GM18868 (cell line): ENCODE measurements at regions not wholly inside any gene's neighbourhood (a gene's known extent, or its start where the extent isn't known, plus 50 kb on each side); places are given as distances from the start of the nearest gene placed in this dataset.

ENCODE experiments used
- ATAC-seq: cut with Tn5 transposase; IDR thresholded peaks from one replicate; pipeline ENCODE4 v1.9.1; 2021; ENCODE audit warnings: mild to moderate bottlenecking, moderate library complexity; ENCODE audit not compliant: unreplicated experiment

DNA sequence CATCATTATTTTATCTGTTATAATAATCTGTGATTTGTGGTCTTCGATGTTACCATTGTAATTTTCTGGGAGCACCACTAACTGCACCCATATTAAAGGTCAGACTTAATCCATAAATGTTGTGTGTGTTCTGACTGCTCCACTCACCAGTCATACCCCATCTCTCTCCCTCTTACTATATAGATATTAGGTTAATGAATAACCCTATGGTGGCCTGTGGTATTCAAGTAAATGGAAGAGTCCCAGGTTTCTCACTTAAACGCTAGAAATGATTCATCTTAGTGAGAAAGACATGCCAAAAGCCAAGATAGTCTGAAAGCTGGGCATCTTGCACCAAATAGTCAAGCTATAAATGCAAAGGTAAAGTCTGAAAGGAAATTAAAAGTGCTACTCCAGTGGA lies 1358.5 kb downstream of the ROBO2 start:
- ATAC-seq, result no peak

DNA sequence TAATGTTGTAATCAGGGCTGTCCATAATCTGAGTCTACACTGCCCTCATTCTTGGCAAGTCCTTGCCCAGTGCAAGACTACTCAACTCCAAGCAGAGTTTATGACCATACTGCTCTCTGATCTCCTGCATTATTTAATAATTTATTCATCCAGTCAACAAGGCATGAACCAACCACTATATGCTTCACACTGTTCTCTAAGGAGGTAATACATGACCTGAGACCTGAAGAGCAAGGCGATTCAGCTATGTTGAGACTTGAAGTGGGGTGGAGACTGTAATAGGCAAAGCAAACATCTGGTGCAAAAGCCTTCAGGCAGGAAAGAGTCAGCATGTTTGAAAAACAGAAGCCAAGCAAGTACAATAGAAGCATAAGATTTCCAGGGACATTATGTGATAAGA lies 1362.8 kb downstream of the ROBO2 start:
- ATAC-seq, result no peak

DNA sequence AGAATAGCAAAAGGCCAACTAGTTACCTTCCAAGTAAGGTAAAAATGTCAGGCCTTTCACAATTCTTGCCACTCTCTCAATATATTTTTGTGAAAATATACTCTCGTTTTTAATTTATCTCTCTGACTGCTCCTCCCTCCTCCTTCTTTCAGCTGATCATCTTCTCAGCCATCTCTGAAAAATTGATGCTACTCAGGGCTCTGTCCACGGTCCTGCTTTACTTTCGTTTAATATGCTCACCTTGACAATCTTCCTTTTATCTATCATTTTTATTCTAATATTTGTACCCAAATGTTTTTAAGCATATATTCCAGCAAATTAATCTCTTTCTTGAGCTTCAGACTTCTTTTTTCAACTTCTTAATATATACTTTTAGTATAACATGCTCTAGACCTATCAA lies 1362.1 kb downstream of the ROBO1 start:
- ATAC-seq, result no peak

DNA sequence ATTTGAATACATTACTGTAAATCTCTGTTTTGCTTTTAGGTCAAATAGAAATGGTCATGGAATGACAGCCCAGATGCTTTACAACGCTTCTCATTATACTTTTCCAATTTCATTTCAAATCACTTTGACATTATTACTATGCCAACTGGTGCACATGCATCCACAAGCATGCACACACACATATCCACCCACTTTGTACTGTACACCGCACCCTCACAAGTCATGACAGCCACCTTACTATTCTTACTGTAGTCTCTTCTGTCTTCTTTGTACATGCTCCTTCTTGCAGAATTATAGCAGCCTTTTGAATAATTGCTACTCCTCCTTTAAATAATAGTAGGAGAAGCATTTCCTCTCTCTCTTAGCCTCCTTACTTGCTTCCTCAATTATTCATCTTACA lies 1361.4 kb downstream of the ROBO1 start:
- ATAC-seq, result no peak

DNA sequence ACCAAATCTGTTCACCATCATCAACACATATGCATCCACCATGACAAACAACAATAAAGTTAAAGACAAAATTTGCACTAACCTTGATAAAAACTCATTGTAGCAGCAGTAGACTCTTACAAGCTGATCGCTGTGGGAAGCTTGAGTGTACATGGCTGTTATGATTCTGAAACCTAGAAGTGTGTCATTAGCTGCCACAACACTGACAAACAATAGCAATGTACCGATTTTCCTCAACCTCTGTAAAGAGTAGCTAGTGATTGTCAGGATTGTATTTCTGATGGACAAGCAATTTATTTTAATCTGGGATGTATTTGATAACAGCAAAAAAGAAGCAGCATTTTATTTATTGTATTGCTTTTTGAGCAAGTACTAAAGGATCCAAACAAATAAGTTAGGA lies 1357.7 kb downstream of the ROBO1 start:
- ATAC-seq, result no peak

DNA sequence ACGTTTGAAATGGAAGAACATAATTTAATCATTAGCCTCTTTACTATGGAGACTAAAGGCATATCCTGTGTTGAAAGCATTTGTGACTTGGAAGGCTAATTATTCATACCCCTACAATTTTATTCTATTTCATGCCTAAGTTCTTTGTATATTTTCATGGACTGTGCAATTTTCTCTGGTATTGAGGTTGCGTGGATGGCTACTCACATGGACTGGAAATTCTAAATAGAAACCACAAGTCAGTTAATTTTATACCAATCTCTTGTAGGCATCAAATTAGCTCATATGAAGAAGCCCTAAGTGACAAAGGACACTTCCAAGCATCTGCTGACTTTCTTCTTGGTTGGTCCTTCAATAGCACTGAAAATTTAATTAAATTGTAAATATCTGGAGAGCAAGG lies 1353.5 kb downstream of the ROBO1 start:
- ATAC-seq, result no peak

DNA sequence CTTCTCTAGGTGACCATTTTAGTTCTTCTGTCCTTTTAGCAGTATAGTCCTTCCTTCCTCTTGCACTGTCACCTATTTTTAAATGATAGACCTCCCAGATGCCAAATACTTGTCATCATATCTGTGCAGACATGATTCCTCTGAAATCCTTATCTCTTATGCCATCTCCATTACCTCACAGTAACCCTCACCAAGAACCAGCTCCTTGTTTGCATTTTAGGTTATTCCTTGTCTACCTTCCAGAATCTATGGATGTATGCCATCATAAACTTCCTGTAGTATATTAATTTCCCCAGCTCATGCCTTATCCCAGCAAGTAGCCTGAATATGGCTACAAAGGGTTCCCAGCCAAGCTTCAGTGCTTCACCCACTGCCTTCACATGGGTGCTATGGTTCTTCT lies 1347.2 kb downstream of the ROBO1 start:
- no peak for ATAC-seq

DNA sequence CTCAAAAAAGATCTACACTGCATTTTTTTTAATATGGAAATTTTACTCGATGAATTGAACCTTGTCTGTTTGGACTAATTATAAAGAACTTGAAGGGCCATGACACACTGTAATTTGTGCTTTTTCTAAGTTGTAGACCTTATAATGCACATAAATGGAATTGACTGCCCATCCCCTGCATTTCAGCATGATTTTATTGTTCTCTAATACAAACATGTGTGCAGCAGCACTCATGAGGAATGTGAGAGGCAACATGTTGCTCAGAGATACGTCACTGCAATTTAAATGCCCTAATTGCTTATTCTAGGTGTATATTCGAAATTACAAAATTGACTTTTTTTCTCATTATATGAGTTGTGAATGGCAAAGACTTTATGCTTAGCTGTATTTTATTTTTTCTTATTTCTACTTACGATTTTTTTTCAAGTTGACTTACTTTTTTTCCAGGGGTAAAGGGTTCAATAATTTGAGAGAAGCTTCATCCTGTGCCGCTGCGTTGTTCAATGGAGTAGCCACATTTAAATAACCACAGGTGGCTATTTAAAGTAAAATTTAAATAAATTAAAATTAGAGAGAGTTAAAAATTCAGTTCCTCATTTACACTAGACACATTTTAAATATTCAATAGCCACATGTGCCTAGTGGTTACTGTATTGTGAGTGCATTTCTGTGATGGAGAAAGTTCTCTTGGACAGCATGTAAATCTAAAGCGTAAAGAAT lies 1346.4 kb downstream of the ROBO1 start:
- no peak for ATAC-seq

DNA sequence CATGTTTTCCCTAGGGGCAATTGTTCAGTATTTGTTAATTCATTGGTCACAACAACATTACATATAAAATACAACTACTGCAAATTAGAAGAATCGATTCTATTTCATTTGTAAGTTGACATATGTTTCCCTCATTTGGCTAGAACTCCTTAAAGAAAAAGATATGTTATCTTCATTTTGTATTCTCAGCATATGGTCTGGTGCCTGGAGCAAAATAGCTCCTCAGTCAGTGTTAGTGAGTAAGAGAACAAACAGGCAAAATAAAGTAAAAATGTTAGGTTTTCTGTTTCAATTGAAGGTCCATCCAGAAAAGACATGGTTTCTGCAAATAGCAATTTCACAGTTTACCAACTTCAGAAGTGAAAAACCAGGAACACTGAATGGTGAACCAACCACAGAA lies 1343.1 kb downstream of the ROBO1 start:
- ATAC-seq, result no peak

DNA sequence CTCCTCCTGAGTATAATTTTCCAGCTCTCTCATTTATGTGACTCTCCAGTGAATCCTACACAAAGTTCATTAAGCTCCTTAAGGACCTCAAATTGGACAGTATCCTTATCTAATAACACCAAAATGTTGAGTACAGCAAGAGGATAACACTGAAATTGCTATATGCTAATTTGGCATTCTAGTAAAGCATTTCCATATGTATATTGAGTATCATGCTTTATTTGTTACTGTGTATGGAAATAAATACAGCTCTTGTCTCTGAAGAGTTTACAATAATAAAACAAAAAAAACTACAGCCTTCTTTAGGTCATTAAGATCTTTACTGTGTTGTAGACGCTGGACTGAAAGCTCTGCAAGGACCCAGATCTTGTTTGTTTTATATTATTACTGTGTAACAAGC lies 1341.3 kb downstream of the ROBO1 start:
- ATAC-seq, result no peak

DNA sequence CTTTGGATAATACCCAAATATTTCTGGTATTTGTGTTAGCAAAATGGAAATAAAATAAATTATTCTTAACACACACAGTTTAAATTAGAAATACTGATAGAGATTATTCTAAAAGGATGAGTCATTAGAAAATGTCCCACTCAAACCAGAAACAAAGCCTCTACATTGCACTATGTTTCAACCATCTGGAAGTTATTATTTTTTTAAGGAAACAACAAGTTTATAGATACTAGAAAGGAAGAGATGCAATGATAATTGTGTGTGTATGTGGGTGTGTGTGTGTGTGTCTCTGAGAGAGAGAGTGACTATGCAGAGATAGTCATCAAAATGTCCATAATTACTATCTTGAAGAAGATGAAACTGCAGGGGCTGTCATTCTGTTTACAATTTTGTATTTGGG lies 1340.5 kb downstream of the ROBO1 start:
- ATAC-seq, result no peak

DNA sequence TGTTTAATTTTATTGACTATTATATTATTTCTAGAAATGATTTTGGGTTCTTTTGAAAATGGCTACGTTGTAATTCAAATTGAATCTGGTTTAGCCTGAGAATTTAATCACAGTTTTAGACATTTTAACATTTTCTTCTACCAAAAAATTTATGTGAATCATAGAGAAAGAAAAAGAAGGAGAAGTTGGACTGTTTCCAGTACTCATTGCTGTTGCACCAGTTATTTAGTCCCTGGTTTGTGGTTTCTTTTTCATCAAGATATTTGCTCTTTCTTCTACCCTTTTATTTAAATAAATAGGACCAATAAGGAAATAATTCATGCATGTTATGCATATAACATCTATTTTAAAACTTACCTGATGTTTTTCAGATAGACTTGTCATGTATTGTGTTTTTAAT lies 1337.1 kb downstream of the ROBO1 start:
- ATAC-seq, result no peak

DNA sequence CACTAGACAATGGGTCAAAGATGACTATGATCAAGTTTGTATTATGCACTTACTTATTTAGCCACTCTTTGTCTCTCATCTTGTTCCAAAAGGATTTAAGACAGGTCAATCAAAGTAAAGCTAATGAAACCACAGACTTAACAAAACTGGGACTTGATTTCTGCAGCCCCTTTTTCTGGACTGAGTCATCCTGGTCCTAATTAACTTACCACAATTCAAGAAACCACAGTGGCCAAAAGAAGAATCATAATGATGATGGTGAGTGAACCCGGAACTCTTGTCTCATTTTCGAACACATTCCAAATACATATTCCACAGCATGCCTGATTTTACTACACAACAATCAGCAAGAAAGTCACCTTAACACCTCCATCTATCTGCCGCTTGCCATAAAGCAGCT lies 1333.0 kb downstream of the ROBO1 start:
- no peak for ATAC-seq

DNA sequence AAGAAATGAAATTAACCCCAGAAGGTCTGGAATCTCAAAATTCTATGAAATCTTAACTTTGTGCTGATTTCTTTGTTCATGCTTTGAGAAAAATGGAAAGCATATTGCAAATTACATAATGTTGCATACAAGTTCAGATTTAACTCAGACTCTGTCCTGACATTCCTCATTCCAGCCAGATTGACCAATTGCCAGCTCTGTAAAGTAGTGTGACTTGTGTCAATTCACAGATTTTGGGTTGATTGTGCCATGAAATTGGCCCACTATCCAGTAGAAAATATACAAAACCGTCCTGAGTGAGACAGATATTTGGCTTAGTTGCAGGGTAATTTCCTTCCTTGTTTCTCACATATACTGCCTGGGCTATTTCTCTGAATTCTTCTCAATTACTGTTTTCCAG lies 1312.6 kb downstream of the ROBO1 start:
- no peak for ATAC-seq

DNA sequence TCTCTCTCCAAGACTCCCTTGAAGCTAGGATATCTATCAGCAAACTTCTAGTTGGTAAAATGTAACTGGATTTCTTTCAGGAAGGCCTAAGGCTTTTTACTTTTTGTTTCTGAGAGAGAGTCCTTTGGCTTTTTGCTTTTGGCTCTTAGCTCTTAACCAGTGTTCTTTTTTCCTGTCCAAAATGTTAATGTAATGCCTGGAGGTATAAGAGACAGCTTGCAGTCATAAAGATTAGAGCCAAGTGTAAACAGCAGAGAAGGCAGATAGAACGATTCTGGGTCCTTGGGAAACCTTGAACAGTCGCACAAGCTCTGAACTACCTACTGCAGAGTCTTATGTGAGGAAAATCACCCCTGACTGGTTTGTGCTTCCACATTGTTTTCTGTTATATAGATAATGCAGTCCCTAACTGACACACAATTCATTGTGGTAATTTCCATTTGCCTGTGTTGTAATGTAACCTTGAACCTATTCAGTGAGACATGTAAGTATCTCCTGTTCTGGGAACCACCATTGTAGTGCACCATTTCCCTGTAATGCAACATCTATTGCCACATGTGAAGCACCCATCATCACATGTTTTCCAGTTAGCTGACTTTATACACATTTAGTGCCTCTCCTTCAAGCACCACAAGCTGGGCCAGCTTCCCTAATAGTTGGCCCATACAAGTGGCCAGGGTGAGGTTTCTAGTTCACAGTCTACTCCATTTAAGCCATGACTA lies 1311.9 kb downstream of the ROBO1 start:
- no peak for ATAC-seq

DNA sequence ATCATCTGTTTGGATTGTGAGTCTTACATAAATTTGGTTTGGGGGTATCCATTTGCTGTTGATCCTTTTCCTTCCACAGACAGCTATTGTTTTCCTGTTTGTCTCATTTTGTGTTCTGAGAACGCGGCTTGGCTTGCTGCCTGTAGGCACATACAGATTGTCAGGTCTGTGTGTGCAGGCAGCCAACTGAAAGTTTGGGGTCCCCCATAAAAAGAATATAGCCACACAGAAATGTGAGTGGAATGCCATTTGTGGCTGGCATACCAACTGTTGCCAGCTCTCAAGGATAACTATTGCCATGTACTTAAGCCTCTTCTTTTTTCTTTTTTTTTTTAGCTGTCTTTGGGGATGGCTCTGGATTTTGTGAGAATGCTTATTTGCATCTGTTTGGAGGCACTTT lies 1308.0 kb downstream of the ROBO1 start:
- ATAC-seq, result no peak

DNA sequence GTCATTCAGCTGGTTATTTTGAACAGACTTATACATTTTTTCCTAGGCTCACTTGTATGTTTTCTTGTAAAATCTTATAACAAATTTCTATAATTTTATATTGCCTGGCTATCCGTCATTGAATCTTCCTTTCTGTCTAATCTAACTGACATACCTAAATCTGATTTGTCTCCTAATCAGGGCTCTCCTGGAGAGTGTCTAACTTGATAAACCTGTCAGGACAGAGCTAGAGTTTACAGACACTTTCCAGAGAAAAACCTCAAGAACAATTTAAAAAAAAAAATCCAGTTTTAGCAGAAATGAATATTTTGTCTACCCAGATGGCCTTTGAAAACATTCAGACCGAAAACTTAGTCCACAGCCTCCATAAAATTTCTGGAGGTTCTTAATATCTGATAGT lies 1305.8 kb downstream of the ROBO1 start:
- ATAC-seq, result no peak

DNA sequence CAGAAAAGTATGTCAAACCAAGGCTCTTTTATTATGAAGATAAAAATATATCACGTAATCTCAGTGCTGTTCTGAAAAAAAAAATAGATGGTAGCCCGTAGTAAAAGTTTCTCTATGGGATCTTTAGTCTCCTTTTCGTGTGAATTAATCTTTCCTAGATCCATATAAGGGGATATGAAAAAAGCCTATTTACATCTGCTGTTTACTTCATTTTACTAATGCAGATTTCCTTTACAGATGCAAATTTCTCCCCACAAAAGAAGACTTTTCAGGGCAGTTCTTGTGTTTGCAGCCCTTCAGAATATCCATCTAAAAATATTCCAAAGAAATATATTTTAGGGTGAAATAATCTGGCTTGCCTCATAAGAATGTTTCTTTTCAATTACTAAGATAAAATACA lies 1291.7 kb downstream of the ROBO1 start:
- ATAC-seq, result no peak

DNA sequence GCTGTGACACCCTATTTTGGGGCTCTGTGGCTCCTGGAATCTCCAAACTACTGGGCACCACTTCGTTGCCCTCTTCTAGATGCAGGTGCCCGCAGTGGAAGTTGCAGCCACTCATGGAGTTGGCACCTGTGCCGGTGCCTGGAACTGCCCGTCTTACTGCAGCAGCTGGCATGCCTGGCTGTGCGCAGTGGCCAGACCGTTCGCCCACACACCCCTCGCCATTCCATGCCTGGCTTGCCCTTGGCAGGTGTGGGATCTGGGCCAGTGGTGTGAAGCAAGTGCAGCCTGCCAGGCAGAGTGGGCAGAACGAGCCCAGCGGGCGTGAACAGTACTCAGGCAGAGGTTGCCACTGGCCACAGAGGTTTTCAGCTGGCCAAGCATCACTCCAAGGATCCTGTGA lies 1286.7 kb downstream of the ROBO1 start:
- ATAC-seq, result no peak

DNA sequence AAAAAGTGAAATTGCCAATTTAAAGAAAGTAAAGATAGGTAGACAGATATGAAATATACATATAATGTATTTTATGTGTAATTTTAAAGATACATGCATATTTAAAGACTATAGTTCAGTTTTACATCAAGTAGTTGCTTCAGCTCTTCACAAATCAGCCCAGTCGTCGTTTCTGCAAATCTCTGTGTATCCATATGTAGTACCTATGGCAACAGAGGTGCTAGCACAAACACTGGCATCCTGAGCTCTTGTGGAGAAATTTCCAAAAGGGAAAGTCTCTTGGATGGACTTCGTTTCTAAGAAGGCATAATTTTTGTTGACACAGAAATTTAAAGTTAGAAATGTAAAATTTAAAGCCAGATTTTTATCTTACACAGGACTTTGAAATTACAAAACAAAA lies 1284.7 kb downstream of the ROBO1 start:
- no peak for ATAC-seq

DNA sequence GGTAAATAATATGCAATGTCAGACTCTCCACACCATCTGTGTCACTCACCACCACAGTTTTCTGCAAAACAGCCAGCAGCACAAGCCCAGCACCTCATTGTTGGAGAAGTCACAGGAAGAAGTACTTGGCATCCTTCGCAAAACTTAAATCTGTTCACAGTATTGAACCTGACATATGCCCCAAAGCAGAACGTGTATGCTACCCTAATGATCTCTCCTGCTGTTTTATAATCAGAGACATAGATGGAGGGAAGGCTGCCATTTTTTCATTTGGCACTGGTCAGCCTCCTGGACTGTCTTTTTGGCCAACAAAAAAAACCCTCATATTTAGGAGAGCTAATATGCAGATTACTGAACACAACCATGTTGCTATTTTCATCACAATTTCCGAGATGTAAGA lies 1272.9 kb downstream of the ROBO1 start:
- no peak for ATAC-seq

DNA sequence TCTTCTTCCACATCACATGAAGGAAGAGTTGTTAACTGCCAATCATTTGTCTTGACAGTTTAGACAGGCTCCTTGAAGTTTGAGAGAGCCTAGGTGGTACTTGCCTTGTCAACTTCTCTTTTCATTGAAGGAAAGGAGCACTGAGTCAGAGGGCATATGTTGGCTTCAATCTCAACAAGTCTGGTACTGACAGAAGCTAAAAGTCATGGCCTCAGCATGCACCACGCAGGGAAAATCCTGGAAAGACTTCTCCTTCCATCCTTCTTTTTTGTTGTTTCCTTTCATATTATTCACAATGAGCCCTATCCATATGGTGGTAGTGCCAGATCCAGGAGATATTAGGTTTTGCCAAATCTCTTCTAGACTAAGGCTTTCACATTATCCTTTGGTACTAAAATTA lies 1272.5 kb downstream of the ROBO1 start:
- ATAC-seq, result no peak

DNA sequence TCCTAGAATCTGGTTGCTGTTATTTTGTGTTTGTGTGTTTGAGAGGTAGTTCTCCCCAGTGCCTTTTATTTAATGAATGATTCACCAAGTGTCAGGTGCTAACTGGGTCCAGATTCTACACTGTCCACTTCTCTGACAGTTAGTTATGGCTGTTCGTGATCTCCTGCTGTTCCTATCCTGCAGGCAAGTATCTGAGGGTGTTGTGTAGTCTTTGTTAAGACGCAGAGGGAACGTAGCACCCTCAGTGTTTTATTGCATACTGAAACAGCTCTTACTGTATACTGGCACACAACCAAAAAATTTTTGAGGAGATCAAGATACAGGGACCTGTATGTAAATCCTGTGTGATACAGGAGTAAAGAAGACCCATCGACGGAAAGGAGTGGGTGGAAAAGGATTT lies 1271.3 kb downstream of the ROBO1 start:
- no peak for ATAC-seq
